HG03520 (cell line): ENCODE measurements at regions not wholly inside any gene's neighbourhood (a gene's known extent, or its start where the extent isn't known, plus 50 kb on each side); places are given as distances from the start of the nearest gene placed in this dataset.

Source experiments
- ATAC-seq: cut with Tn5 transposase; IDR thresholded peaks from one replicate; pipeline ENCODE4 v1.9.1; 2021; ENCODE audit warnings: mild to moderate bottlenecking, moderate library complexity; ENCODE audit not compliant: unreplicated experiment

DNA sequence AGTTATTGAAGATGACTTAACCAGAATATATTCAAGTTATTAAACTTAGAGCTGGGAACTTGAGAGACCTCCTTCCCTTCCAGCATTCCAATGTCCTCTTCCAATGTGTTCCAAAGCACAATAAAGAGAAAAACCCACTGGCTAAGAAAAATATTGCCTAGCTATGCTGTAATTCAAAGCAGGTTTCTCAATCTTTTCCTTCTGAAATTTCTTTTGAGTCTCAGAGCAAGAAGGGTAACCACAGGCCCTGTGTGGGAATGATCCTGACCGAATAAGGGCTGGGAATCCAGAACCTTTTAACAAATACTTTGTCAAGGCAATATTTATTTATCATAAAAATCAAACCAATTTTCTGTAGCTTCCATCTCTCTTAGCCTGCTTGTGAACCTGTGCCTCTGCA, 150.7 kb upstream of the SFRP2 start:
- no peak for ATAC-seq

DNA sequence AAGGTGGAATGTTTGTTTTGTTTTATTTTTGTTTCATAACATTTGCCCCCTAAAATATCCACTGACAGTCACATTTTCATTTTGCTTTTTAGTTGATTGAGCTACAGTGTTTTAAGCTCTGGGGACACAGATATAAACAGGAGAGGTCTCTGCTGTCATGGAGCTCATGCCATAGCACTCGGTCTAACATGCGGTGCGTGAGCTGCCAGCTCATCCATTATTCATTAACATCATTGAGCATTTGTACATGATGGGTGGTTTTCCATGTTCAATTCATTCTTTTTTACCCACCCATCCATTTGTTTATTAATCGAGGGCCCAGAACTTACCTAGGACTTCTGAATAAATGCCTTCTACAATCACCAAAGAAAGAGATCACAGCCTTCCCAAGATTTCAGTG, 150.1 kb upstream of the SFRP2 start:
- no peak for ATAC-seq

DNA sequence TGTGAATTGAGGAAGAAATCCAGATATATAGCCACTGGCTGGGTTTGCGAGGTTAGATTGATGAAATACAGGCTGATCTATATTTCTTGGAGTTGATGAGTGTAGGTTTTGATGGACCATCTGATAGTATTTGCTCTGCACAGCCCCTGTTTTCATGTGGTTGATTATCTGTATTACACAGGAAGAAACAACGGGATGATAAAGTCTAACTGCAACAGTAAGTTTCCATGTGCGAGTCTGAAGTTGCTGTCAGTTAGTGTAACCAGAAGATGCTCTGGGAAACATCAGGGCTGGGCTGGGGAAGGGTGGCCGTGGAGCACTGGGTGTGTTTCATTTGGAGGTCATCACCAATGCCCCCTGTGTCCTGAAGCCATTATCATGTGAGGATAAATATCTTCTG, 148.4 kb upstream of the SFRP2 start:
- ATAC-seq: no peak

DNA sequence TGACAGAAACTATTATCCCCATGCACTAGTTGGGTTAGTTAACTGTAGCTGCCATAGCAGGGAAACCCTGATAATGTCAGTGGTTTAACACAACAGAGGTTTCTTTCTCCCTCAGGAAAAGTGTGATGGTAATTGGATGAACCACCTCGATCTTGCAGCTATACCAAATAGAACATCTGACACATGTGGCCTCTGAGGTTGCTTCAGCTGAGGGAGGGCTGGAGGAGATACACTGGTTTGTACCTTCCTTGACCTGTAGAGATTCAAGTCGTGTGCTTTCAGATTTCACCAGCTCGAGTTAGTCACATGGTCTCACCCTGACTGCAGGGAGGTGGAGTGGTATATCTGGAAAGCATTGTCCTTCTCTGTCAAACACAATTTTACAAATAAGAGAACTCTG, 147.2 kb upstream of the SFRP2 start:
- ATAC-seq: no peak

DNA sequence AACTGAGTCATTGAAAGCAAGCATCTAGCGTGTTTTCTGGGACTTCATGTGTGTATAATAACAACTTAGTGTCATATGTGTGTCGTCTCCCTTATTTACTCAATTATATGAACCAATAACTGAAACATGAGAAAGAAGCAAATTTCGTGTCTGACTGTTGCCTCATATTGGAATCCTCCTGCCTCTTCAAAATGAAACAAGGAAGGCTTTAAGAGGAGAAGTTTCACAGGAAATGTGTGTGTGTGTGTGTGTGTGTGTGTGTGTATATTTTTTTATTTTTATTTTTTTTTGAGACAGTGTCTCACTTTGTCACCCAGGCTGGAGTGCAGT, 145.8 kb upstream of the SFRP2 start:
- no peak for ATAC-seq

DNA sequence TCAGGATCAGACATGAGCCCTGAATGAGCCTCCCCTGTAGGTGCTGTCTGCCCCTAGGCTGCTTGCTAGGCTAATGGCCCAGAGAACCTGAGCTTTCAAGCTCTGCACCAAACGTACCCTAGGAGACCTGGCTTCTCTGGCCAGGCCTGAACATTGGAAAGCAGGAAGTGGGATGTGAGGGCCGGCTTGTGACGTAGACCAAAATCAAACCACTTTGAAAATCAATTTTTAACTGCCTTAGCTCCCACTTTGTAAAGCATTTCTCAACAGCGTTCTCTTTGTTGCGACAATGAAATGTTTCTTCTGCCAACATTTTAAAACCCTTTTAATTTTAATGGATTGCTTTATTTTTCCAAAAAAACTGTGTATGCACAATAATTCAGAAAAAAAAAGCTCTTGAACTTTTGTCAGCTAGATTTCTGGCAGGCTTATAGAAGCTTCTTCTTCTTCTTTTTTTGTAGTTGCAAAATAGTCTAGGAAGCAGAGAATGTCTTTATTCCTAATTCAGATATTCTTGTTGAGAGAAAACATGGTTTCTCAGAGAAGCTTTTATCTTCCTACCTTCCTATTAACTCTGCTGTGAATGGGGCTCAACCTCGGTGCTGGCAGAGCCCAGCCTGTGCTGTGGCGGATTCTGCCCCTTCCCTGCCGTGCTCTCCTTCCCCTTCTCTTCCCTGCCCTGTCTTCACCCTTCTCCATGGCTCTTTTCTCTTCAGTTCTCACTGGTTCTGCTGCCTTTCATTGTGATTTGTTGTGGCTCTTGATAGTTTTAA, 145.2 kb upstream of the SFRP2 start:
- no peak for ATAC-seq

DNA sequence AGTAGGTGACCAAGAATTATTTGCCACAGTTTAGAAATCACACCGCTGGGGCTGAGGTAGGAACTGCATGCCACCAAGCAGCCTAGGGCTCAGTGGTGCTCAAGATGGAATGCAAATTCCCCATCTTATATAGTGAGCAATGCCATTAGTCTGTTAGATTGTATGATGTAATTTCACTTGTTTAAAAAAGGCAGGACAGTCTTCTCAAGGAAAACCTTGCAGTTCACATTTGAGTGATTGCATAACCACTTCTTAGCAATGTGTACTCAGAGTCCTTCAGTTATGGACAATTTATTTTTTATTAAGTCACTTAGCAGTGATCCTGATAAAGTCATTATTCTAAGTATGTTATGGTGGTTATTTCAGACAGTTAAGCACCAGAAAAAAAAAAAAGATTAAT, 142.9 kb upstream of the SFRP2 start:
- no peak for ATAC-seq

DNA sequence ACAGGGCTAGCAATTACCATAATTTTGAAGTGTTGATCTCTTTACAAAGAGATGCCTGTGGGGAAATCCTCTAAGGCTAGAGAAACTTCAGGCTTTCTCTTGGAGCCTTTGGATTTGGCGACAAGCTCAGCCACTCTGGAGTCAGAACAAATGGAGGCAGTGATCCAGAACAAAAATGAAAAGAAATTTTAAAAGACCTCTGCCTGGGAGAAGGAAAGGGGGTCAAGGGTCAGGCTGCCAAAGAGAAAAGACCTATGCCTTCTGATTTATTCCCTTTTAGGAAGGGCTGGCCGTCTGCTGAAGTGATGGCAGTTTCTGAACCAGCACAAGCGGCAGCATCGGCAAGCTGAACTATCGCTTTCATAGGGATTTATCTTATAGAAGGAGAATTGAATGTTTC, 140.8 kb upstream of the SFRP2 start:
- no peak for ATAC-seq

DNA sequence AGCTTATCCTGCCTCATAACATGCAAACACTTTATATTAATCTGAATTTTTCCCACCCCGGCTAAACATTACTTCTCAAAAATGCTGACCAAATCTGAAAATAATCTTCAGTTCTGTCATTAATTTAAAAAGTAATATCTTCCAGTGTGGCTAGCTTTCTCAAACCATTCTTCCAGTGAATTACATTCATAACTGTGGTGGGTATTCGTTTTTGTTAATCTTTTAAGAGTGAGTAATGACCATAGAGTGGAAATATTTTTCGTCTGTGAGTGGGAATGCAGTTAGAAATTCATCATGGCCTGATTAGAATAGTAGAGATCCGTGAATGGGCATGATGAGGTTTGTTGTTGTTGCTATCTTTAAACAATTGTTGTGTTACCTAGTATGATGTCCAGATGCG, 138.6 kb upstream of the SFRP2 start:
- ATAC-seq: no peak

DNA sequence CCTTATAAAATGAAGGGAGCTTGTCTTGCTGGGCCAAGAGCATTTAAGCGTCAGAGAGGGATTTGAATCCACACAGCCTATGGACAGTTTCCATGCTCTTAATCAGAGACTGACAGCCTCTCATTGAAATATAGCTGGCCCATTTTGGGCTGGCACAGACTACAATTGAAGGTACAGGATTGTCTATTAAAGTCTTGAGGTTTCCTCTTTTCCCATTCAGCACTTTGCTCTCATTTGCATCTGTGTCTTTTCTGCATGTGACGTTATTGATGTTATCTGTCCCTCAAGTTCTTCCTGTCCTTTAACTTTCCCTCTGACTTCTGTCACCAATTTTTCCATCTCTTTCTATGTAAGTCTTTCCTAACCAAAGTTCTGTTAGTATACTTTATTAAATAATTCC, 133.3 kb upstream of the SFRP2 start:
- ATAC-seq: no peak

DNA sequence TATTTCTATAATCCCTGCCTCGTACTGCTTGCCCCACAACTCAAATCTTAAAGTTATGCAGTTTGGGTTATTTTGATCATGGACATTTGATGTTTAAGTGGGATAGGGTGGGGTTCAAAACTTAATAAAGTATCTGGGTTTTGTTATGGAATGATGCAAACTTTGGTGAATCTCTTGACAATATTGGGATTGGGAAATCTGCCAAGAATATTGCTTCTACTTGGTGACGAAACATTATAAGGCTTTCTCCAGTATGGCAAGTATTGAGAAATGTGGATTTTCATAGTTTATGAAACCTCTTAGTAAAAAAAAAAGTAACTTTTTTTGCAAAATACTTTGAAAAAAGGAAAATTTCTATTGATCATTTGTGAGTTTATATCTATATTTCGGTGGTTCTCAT, 130.8 kb upstream of the SFRP2 start:
- ATAC-seq: no peak

DNA sequence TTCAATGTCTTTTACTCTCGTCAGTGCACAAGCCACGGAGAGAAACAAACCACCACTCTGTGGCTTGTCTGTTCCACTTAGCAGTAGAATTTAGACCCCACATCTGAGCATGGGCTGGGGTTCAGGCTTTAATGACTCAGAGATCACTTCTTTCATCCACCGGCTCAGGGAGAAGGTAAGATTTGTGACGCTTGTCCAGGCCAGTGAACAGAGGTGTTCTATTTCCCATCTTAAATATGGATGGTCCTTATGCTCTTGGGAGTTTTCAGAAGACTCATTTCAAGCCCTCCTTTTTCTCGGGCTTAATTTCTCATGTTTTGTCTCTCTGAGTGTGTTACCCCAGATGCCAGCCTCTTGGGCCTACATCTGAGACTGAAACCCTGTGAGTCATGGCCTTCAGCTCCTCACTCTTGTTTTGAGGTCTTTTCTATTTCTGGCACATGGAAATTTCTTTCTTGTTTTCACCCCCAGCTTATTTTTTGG, 127.4 kb upstream of the SFRP2 start:
- peak; percentile 96 for ATAC-seq

DNA sequence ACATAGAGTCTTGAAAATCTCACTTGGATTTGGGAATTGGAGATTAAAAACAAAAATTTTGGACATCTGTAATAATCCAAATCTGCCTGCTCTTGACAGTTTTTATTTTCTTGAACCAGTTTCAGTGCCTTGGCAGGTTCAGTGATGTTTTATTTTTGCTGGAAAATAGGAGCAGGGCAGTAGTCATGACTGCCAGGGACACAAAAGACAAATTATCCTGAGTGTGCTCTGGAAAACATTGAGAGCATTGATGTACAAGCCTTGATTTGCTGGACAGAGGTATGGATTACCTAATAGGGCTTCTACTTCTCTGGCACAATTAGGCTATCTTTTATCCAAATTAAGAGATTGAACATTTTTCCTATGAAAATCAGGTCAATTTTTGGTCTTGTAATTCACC, 123.4 kb upstream of the SFRP2 start:
- no peak for ATAC-seq

DNA sequence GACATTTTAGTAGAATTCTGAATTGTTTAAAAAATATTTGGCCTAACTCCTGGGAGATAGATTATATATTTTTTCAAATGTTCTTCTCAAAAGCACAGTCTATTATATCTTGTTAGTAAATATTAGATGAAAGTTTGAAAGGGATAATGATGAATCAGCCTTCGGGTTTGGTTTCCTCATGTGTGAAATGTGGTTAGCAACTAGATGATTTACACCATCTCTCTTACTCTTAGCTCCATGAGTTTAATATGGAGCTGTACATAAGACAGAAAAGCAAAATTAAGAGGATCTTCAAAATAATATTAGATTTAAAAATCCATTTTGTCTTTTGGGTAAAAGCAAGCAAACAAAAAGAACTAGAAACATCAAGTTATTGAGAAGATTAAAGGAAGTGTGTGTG, 120.8 kb upstream of the SFRP2 start:
- no peak for ATAC-seq

DNA sequence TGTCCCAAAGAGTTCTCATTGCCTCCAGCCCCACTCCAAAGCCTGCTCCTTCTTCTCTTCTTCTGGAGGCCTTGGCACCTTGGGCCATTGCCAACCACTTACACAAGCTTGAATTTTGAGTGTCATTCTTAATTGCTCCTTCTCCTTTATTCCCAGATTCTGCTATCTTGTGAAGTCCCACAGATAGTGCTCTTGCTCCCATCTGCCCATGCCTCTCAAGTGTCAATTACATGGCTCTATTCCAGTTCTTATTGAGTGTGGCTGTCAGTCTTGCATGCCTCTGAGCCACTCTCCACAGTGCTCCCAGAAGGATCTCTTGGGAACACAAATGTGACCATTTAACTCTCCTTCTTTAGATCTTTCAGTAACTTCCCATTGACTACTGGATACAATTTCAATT, 117.3 kb upstream of the SFRP2 start:
- no peak for ATAC-seq

DNA sequence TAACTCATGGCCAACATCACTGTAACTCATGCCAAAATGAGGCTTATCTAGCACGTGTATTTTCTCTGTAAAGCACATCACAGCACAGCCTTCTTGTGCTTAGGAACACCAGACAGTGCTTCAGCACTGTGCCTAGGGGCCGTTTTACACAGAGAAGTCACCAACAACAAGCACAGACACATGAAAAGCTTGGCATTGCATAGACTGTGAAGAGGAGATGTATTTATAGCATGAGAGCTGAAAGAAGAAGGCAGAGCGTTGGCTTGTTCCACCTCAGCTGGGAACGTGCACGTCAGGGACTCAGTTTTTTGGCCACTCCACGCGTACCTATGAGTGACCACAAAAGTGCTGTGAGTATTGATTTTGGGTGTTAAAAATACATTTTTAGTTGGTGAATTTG, 116.3 kb upstream of the SFRP2 start:
- no peak for ATAC-seq

DNA sequence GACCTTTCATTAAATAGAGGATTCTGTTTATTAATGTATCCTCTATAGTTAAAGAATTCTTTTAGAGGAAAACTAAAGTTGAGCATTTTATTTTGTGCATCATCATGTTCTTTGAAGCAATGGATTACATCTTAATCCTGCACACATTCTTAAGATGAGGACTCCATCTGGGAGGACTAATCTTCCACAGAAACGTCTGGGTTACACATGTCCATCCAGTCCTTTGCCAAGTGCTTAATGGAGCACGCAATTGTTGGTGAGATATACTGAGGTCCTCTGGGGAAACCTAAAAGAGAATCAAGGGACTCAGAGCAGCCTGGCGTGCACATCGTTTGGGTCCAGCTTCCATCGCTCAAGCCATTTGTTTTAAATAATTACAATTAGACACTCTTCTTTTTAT, 115.1 kb upstream of the SFRP2 start:
- no peak for ATAC-seq

DNA sequence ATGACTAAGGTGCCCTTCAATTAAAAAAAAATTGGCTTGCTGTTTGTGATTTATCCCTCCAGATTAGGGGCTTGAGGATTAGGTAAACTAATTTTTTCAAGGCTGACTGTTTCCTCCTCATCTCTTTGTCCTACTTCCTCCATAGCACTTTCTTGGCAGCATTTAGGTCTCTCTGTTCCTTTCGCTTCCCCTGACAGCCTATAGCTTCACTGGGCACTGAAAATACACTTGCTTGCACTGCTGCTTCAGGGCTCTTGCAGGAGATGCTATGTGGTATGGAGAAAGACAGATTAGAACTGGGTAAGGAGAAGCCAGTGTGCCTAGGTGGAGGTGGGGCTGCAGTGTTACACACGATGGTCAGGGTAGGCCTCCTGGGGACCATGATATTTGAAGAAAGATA, 112.3 kb upstream of the SFRP2 start:
- ATAC-seq: no peak

DNA sequence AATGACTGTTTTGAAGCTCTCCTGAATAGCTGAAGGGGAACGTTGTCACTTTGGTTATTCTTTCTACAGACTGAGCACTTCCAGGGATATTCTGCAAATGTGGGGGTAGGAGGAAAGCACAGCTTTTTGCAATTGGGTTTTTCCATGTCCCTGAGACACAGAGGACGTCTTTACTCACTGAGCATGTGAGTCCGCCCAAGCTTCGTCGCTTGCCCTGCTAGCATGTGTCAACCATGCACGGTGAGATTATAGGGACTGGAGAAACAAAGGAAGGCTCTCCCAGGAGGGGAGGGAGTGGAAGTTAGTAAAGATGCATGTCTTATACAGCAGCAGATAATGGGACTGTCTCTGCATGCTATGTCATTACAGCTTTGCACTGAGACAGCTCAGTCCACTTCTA, 111.5 kb upstream of the SFRP2 start:
- ATAC-seq: no peak

DNA sequence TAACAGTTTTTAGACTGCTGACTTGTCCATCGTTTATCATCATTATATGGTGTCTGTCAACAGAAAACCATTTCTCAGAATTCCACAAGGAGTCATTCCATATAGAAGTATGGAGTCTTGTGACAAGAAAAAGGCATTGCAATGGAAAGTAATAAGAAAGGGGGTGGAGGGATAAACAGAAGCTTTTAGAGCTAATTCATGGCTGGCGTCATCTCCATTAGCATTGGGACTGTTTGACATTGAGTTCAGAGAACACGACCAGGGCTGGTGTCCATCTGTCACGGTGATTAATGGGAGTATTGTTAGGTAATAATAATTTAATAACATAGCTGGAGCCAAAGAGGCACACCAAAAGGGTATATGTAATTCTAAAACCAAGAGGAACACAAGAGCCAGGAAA, 101.9 kb upstream of the SFRP2 start:
- ATAC-seq: no peak

DNA sequence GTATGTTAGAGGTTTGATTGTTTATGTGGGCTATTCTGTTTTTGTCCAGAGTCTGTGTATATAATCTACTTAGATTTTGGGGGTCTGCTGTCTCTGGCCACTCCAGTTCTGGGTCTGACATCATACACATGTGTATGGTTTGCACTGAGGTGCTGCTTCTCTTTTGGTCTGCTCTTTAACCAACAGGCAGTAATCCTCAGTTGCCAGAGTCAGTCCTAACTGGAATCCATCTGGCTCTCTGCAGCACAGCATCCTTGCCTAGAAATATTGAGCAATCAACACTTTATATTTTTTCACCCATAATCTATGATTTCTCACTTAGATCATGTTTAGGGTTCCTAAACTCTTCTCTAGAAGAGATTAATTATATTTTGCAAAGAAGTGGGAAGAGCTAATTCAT, 98.3 kb upstream of the SFRP2 start:
- ATAC-seq: no peak

DNA sequence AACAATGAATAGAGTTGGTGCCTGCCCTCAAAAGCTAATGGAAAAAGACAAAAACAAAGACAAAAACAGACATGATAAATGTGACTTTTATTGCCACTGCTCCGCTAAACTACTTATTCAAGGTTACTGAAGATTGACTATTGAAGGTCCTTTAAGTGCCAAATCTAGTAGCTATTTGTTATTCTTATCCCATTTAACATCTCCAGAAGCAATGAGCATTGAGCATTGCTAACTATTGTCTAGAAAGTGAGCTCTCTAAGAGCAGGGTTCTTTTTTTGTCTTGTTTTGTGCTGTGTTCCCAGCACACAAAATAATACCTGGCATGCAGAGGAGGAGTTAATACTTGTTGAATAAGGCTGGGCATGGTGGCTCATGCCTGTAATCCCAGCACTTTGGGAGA, 95.4 kb upstream of the SFRP2 start:
- no peak for ATAC-seq

DNA sequence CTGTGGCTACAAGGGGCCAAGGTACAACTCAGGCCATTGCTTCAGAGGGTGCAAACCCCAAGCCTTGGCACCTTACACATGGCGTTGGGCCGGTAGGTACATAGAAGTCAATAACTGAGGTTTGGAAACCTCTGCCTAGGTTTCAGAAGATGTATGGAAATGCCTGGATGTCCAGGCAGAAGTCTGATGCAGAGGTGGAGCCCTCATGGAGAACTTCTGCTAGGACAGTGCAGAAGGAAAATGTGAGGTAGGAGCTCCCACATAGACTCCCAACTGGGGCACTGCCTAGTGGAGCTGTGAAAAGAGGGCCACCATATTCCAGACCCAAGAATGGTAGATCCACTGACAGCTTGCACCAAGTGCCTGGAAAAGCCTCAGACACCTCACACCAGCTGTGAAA, 92.1 kb upstream of the SFRP2 start:
- ATAC-seq: no peak
